ENCODE measurements at regions not wholly inside any gene's neighbourhood (a gene's known extent, or its start where the extent isn't known, plus 50 kb on each side); places are given as distances from the start of the nearest gene placed in this dataset.
A peak's percentile ranks its signal among the peaks of the same experiment; 100 is the strongest.

DNA sequence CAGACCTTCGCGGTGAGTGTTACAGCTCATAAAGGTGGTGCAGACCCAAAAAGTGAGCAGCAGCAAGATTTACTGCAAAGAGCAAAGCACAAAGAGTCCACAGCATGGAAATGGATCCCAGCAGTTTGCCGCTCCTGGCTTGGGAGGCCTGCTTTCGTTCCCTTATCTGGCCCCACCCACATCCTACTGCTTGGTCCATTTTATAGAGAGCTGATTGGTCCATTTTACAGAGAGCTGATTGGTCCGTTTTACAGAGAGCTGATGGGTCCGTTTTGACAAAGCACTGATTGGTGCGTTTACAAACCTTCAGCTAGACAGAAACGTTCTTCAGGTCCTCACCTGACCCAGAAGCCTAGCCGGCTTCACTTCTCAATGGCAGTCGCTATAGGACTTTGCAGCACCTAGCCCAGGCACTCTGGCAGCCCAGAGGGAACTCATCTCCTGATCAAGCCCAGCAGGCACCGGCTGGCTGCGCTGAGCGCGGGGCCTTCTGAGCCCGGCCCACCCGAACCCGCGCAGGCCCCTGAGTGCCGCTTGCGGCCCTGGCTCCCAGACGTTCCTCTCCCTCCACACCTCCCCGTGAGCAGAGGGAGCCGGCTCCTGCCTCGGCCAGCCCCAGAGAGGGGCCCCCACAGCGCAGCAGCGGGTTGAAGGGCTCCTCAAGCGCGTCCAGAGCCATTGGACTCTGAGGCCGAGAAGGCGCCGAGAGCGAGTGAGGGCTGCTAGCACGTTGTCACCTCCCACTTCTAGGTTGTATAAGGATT, 200.3 kb downstream of the LMO4 start:
- Mint-ChIP-seq H3K4me1 (peaks cover 16% of the 10 kb centered on the region), H3K4me3 (no peak overlapping the region), H3K27ac (no peak overlapping the region), H3K27me3 (ENCODE audit: low read depth) (no peaks in the 10 kb centered on the region), H3K36me3 (ENCODE audit: low read depth) (peaks cover 4% of the 10 kb centered on the region), H3K9me3 (peaks cover 11% of the 10 kb centered on the region)
- TF ChIP-seq CTCF (IDR thresholded peaks at IDR 0.05; ENCODE audit: unreplicated experiment in 3 of 3), result no peak

- no peak overlapping the region for H3K27ac Mint-ChIP-seq
- H3K4me3 Mint-ChIP-seq, result no peak overlapping the region
- H3K4me1 Mint-ChIP-seq, result peaks cover 7% of the 10 kb centered on the region
- peaks cover 15% of the 10 kb centered on the region for H3K9me3 Mint-ChIP-seq
- H3K36me3 Mint-ChIP-seq (ENCODE audit: low read depth), result peaks cover 4% of the 10 kb centered on the region
- no peaks in the 10 kb centered on the region for H3K27me3 Mint-ChIP-seq (ENCODE audit: low read depth)
- TF ChIP-seq CTCF (IDR thresholded peaks at IDR 0.05; ENCODE audit: unreplicated experiment in 3 of 3), result no peak
Observed at GRCh38 chr1:87530042-87530807, 201.5 kb downstream of the LMO4 start.

DNA sequence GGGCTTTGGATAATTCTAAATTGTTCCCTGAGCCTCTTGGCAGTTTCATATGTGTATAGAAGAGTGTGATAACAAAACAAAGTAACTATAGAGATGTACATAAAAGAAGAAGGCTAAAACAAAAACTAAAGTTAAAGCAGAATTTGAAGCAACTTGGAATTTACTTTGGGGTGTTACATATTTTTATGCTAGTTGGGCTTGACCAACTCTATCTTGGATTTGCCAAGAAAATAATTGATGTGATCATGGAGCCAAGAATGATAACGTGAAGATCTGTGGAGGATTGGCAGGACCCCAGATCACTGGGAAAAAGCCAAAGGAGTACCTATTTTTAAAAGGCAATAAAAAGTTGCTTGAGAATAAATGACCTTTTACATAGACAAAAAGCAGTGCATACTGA, 206.9 kb downstream of the LMO4 start:
- Mint-ChIP-seq H3K4me1 (peaks cover 9% of the 10 kb centered on the region), H3K9me3 (peaks cover 19% of the 10 kb centered on the region), H3K4me3 (no peak overlapping the region), H3K36me3 (ENCODE audit: low read depth) (peaks cover 4% of the 10 kb centered on the region), H3K27ac (peak overlapping the region in 2 of 3 experiments; percentile 63 to 69), H3K27me3 (ENCODE audit: low read depth) (no peaks in the 10 kb centered on the region)
- no peak for TF ChIP-seq CTCF (IDR thresholded peaks at IDR 0.05; ENCODE audit: unreplicated experiment in 3 of 3)

DNA sequence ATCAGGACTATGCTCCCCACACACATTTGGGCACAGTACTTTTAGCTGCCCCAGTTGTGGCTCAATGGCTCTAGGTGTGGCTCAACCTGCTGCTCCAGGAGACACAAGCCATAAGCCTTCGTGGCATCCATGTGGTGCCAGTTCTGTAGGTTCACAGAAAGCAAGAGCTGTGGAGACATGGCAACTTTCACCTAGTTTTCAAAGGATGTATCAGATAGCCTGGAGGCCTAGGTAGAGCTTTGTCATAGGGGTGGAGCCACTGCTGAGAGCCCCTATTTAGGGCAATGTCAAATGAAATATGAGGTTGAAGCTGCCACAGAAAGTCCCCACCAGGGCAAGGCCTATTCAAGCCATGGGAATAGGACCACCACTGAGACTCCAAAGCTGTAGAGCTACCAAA, 210.5 kb downstream of the LMO4 start:
- Mint-ChIP-seq H3K27me3 (ENCODE audit: low read depth) (no peaks in the 10 kb centered on the region), H3K4me1 (peaks cover 9% of the 10 kb centered on the region), H3K27ac (no peak overlapping the region), H3K9me3 (peaks cover 41% of the 10 kb centered on the region), H3K4me3 (no peak overlapping the region), H3K36me3 (ENCODE audit: low read depth) (peaks cover 15% of the 10 kb centered on the region)
- no peak for TF ChIP-seq CTCF (IDR thresholded peaks at IDR 0.05; ENCODE audit: unreplicated experiment in 3 of 3)

- Mint-ChIP-seq H3K9me3 (peaks cover 56% of the 10 kb centered on the region), H3K36me3 (ENCODE audit: low read depth) (peaks cover 15% of the 10 kb centered on the region), H3K27ac (no peak overlapping the region), H3K4me3 (no peak overlapping the region), H3K27me3 (ENCODE audit: low read depth) (no peaks in the 10 kb centered on the region), H3K4me1 (no peaks in the 10 kb centered on the region)
- TF ChIP-seq CTCF (IDR thresholded peaks at IDR 0.05; ENCODE audit: unreplicated experiment in 3 of 3), result no peak
Observed at GRCh38 chr1:87542697-87543096, 214.0 kb downstream of the LMO4 start.

All from nephron (organoid).